PC-3 (cell line): ENCODE measurements at regions not wholly inside any gene's neighbourhood (a gene's known extent, or its start where the extent isn't known, plus 50 kb on each side); places are given as distances from the start of the nearest gene placed in this dataset.
"Not testable (repeated sequence)": the region's sequence is repeated elsewhere in the genome, so short reads cannot be mapped to it uniquely, and the experiment has no call there.

ENCODE experiments used
- ATAC-seq: fragments of 200-7000 bp; cut with Tn5 transposase; 2 replicates; pipeline ENCODE4 v1.9.1; 2020; ENCODE audit warnings: mild to moderate bottlenecking, moderate library complexity
- BruUV-seq: library from RNA; stranded (reverse); fragments of 400-500 nt; replicated peaks from 2 replicates; lab custom pipeline; 2021; lab: Mats Ljungman, UMichigan
- CTCF ChIA-PET: fragments of 300-600 bp; sonication (Branson Sonifier 250); formaldehyde crosslinking; loops from one replicate; lab custom pipeline; 2022; ENCODE audit warnings: antibody characterized with exemption; lab: Charles Lee
- POLR2A ChIA-PET: fragments of 300-600 bp; sonication (Branson Sonifier 250); formaldehyde crosslinking; loops from one replicate; lab custom pipeline; 2022; ENCODE audit warnings: antibody characterized with exemption; ENCODE audit not compliant: unreplicated experiment; lab: Charles Lee
- DNase-seq: peaks from one replicate; pipeline ENCODE4 v3.0.0-alpha.2; 2015
- H2AFZ ChIP-seq: fragments of 300-600 bp; sonication (generic); 2 replicates; pipeline ENCODE4 v1.6.0; 2016; ENCODE audit warnings: antibody characterized with exemption, low read length
- H3F3A ChIP-seq: fragments of 300-600 bp; sonication (generic); one replicate; pipeline ENCODE4 v1.6.0; 2017; ENCODE audit warnings: antibody characterized with exemption, low read length, control low read depth, mild to moderate bottlenecking; ENCODE audit not compliant: unreplicated experiment
- H3K27ac ChIP-seq: fragments of 300-600 bp; sonication (generic); 2 replicates; pipeline ENCODE4 v1.5.1; 2016; ENCODE audit warnings: mild to moderate bottlenecking, low read length
- H3K27me3 ChIP-seq: fragments of 300-600 bp; sonication (generic); 2 replicates; pipeline ENCODE4 v1.6.1; 2016; ENCODE audit warnings: low read length, mixed read lengths
- H3K36me3 ChIP-seq: fragments of 300-600 bp; sonication (generic); 2 replicates; pipeline ENCODE4 v1.6.1; 2016; ENCODE audit warnings: low read depth, mixed run types, low read length, mixed read lengths
- H3K4me1 ChIP-seq: fragments of 300-600 bp; sonication (generic); 2 replicates; pipeline ENCODE4 v1.5.1; 2016; ENCODE audit warnings: low read length; ENCODE audit not compliant: insufficient read depth
- H3K4me2 ChIP-seq: fragments of 300-600 bp; sonication (generic); 2 replicates; pipeline ENCODE4 v1.6.0; 2016; ENCODE audit warnings: low read length
- H3K4me3 ChIP-seq: fragments of 300-600 bp; sonication (generic); 2 replicates; pipeline ENCODE4 v1.5.1; 2016; ENCODE audit warnings: mild to moderate bottlenecking, low read length, mixed read lengths
- H3K79me2 ChIP-seq: fragments of 300-600 bp; sonication (generic); 2 replicates; pipeline ENCODE4 v1.6.1; 2017; ENCODE audit warnings: low read length, mixed read lengths
- H3K9ac ChIP-seq: fragments of 300-600 bp; sonication (generic); 2 replicates; pipeline ENCODE4 v1.6.0; 2016; ENCODE audit warnings: mild to moderate bottlenecking, low read length
- H3K9me2 ChIP-seq: fragments of 300-600 bp; sonication (generic); replicated peaks from 2 replicates; pipeline ENCODE4 v1.6.1; 2016; ENCODE audit warnings: mixed run types, low read length, mixed read lengths
- H3K9me3 ChIP-seq: fragments of 300-600 bp; sonication (generic); 2 replicates; pipeline ENCODE4 v1.6.1; 2016; ENCODE audit warnings: low read length, mixed read lengths
- H4K20me1 ChIP-seq: fragments of 300-600 bp; sonication (generic); 2 replicates; pipeline ENCODE4 v1.6.1; 2016; ENCODE audit warnings: low read length, mixed read lengths
- EZH2 ChIP-seq: fragments of 300-600 bp; sonication (generic); IDR thresholded peaks from one replicate; pipeline ENCODE4 v1.6.1; 2017; ENCODE audit warnings: antibody characterized with exemption, mild to moderate bottlenecking, low read length; ENCODE audit not compliant: unreplicated experiment
- EZH2phosphoT487 ChIP-seq: fragments of 300-600 bp; sonication (generic); IDR thresholded peaks from 2 replicates; pipeline ENCODE4 v1.6.1; 2018; ENCODE audit warnings: mild to moderate bottlenecking, antibody characterized with exemption, low read length, borderline replicate concordance
- intact Hi-C: fragments of 100-400 bp; cut with micrococcal nuclease; formaldehyde crosslinking; loops from 2 replicates; pipeline ENCODE4 v1.9.0; 2023
- TF ChIP-seq, protein P1 (sequence below): fragments of 300-600 bp; sonication (generic); conservative IDR thresholded peaks from 2 replicates; pipeline ENCODE4 v1.5.1; 2017; ENCODE audit warnings: antibody characterized with exemption, low read depth, mild to moderate bottlenecking, low read length

GRCh38 chr3:101970905-101971304 is 121.6 kb downstream of the NFKBIZ start:
- no peaks in the 10 kb centered on the region for H3K79me2 ChIP-seq
- H3K4me3 ChIP-seq, result no peak overlapping the region
- H3K9me3 ChIP-seq, result no peaks in the 10 kb centered on the region
- H3K4me1 ChIP-seq, result no peaks in the 10 kb centered on the region
- CTCF ChIA-PET, result no interaction called here
- no peak overlapping the region for H3K27ac ChIP-seq
- no peak for TF ChIP-seq EZH2phosphoT487
- TF ChIP-seq EZH2, result no peak
- TF ChIP-seq, protein P1, sequence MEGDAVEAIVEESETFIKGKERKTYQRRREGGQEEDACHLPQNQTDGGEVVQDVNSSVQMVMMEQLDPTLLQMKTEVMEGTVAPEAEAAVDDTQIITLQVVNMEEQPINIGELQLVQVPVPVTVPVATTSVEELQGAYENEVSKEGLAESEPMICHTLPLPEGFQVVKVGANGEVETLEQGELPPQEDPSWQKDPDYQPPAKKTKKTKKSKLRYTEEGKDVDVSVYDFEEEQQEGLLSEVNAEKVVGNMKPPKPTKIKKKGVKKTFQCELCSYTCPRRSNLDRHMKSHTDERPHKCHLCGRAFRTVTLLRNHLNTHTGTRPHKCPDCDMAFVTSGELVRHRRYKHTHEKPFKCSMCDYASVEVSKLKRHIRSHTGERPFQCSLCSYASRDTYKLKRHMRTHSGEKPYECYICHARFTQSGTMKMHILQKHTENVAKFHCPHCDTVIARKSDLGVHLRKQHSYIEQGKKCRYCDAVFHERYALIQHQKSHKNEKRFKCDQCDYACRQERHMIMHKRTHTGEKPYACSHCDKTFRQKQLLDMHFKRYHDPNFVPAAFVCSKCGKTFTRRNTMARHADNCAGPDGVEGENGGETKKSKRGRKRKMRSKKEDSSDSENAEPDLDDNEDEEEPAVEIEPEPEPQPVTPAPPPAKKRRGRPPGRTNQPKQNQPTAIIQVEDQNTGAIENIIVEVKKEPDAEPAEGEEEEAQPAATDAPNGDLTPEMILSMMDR, result no peak
- no peaks in the 10 kb centered on the region for H3K9me2 ChIP-seq
- ATAC-seq (no peak), DNase-seq (no peak)
- no peaks in the 10 kb centered on the region for H3K27me3 ChIP-seq
- intact Hi-C loops, result no loop called here
- BruUV-seq, result no TSS peak
- no peaks in the 10 kb centered on the region for H3F3A ChIP-seq
- H3K4me2 ChIP-seq, result no peak overlapping the region
- POLR2A ChIA-PET, result no interaction called here
- no peak overlapping the region for H2AFZ ChIP-seq
- H3K9ac ChIP-seq, result no peak overlapping the region
- no peaks in the 10 kb centered on the region for H3K36me3 ChIP-seq
- H4K20me1 ChIP-seq, result no peaks in the 10 kb centered on the region

- Histone ChIP-seq H3K9me2 (no peaks in the 10 kb centered on the region), H3K4me3 (no peak overlapping the region), H3K9ac (no peak overlapping the region), H2AFZ (no peak overlapping the region), H3K9me3 (no peaks in the 10 kb centered on the region), H3K36me3 (no peaks in the 10 kb centered on the region), H3F3A (no peaks in the 10 kb centered on the region), H4K20me1 (no peaks in the 10 kb centered on the region), H3K4me1 (no peaks in the 10 kb centered on the region), H3K27ac (no peak overlapping the region), H3K27me3 (no peaks in the 10 kb centered on the region), H3K4me2 (no peak overlapping the region), H3K79me2 (no peaks in the 10 kb centered on the region)
- TF ChIP-seq EZH2phosphoT487 (no peak), EZH2 (no peak)
- TF ChIP-seq, protein P1, result no peak
- ATAC-seq, result no peak
- no TSS peak for BruUV-seq
- ChIA-PET POLR2A (interaction anchor here (0.6 kb wide), 1 partner anchor 198 kb away, joined by 4 read pairs; no protein-coding TSS in a partner anchor), CTCF (no interaction called here)
- DNase-seq, result no peak
- intact Hi-C loops, result no loop called here
Measured at GRCh38 chr3:101972430-101973162, 123.3 kb downstream of the NFKBIZ start.

DNA sequence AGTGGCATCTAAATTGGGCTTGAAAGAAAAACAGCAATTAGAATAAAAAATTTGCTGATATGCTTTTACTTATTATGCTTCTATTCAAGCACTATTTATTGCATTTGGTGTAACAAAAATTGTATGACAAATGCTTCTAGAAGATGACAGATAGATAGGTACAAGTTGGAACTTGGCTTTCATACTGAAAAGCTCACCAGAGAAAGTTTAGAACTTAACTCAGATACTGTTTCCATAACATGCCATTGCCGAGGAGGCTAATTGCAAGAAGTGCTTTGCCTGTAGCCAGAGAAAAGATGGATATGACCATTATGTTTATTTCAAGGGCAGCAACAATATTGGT is 123.8 kb downstream of the NFKBIZ start:
- H3K4me2 ChIP-seq, result no peak overlapping the region
- H3K9me3 ChIP-seq, result no peaks in the 10 kb centered on the region
- no peak for DNase-seq
- H3K9ac ChIP-seq, result no peak overlapping the region
- ChIA-PET POLR2A (no interaction called here), CTCF (no interaction called here)
- TF ChIP-seq, protein P1, result no peak
- TF ChIP-seq EZH2 (no peak), EZH2phosphoT487 (no peak)
- no peaks in the 10 kb centered on the region for H3K36me3 ChIP-seq
- intact Hi-C loops, result no loop called here
- no peaks in the 10 kb centered on the region for H3K9me2 ChIP-seq
- H3F3A ChIP-seq, result no peaks in the 10 kb centered on the region
- ATAC-seq, result no peak
- H3K4me3 ChIP-seq, result no peak overlapping the region
- H3K4me1 ChIP-seq, result no peaks in the 10 kb centered on the region
- no peaks in the 10 kb centered on the region for H4K20me1 ChIP-seq
- BruUV-seq, result no TSS peak
- no peak overlapping the region for H3K27ac ChIP-seq
- H3K27me3 ChIP-seq, result no peaks in the 10 kb centered on the region
- no peak overlapping the region for H2AFZ ChIP-seq
- no peaks in the 10 kb centered on the region for H3K79me2 ChIP-seq

DNA sequence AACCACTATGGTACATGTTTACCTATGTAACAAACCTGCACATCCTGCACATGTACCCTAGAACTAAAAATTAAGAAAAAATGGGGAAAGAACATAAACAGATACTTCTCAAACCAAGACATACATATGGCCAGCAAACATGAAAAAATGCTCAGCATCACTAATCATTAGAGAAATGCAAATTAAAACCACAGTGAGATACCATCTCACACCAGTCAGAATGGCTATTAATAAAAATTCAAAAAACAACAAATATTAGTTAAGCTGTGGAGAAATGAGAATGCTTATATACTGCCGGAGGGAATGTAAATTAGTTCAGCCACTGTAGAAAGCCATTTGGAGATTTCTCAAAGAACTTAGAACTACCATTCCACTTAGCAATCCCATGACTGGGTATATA is 126.1 kb downstream of the NFKBIZ start:
- POLR2A ChIA-PET, H2AFZ ChIP-seq, H3K27me3 ChIP-seq, H3K9me3 ChIP-seq, H3K79me2 ChIP-seq, H3K36me3 ChIP-seq, H3K27ac ChIP-seq, intact Hi-C loops, DNase-seq, H4K20me1 ChIP-seq, H3F3A ChIP-seq, H3K4me2 ChIP-seq, ATAC-seq, H3K4me3 ChIP-seq, BruUV-seq, CTCF ChIA-PET, H3K9ac ChIP-seq, H3K4me1 ChIP-seq, H3K9me2 ChIP-seq: not testable (repeated sequence)
